Astrocyte (in vitro differentiated cells and primary cell): ENCODE measurements at regions not wholly inside any gene's neighbourhood (a gene's known extent, or its start where the extent isn't known, plus 50 kb on each side); places are given as distances from the start of the nearest gene placed in this dataset.

Source experiments
- DNase-seq: peaks from one replicate; pipeline ENCODE4 v3.0.0-alpha.2; 2010; ENCODE audit warnings: low read depth
- FAIRE-seq: peaks from 2 replicates; lab custom pipeline; 2011; peaks lifted over from hg19 to GRCh38; lab: Jason Lieb, UNC
- H2AFZ ChIP-seq: 2 replicates; pipeline ENCODE4 v1.6.0; 2012; ENCODE audit warnings: low read depth, low read length, inconsistent platforms
- H3K27ac ChIP-seq: 2 replicates; pipeline ENCODE4 v1.5.1; 2011; ENCODE audit warnings: low read depth, low read length, inconsistent platforms
- H3K27me3 ChIP-seq: 2 replicates; pipeline ENCODE4 v1.6.0; 2011; ENCODE audit warnings: low read length, inconsistent platforms; ENCODE audit not compliant: insufficient read depth
- H3K36me3 ChIP-seq: 2 replicates; pipeline ENCODE4 v1.5.1; 2011; ENCODE audit warnings: low read length, inconsistent platforms; ENCODE audit not compliant: insufficient read depth
- H3K4me1 ChIP-seq: 2 replicates; pipeline ENCODE4 v1.5.1; 2011; ENCODE audit warnings: low read length, inconsistent platforms; ENCODE audit not compliant: insufficient read depth
- H3K4me2 ChIP-seq: 2 replicates; pipeline ENCODE4 v1.6.0; 2012; ENCODE audit warnings: low read length, inconsistent platforms
- H3K4me3 ChIP-seq: 2 replicates; pipeline ENCODE4 v1.5.1; 2011; ENCODE audit warnings: low read depth, mild to moderate bottlenecking, low read length, inconsistent platforms; ENCODE audit not compliant: insufficient read depth
- H3K79me2 ChIP-seq: 2 replicates; pipeline ENCODE4 v1.6.0; 2012; ENCODE audit warnings: mild to moderate bottlenecking, low read length, inconsistent platforms; ENCODE audit not compliant: insufficient read depth
- H3K9ac ChIP-seq: 2 replicates; pipeline ENCODE4 v1.6.0; 2012; ENCODE audit warnings: mild to moderate bottlenecking, low read length, inconsistent platforms
- H3K9me3 ChIP-seq: 2 replicates; pipeline ENCODE4 v1.5.1; 2012; ENCODE audit warnings: low read depth, mild to moderate bottlenecking, low read length, inconsistent platforms; ENCODE audit not compliant: insufficient read depth
- H4K20me1 ChIP-seq: 2 replicates; pipeline ENCODE4 v1.6.0; 2012; ENCODE audit warnings: low read length, inconsistent platforms; ENCODE audit not compliant: insufficient read depth
- H3K27ac Mint-ChIP-seq: one replicate; pipeline ENCODE4 v1.8.0; 2021; ENCODE audit warnings: mild to moderate bottlenecking, mixed read lengths; ENCODE audit not compliant: unreplicated experiment
- H3K27me3 Mint-ChIP-seq: one replicate; pipeline ENCODE4 v1.8.0; 2021; ENCODE audit warnings: low read depth, mixed read lengths; ENCODE audit not compliant: unreplicated experiment
- H3K36me3 Mint-ChIP-seq: one replicate; pipeline ENCODE4 v1.8.0; 2021; ENCODE audit warnings: low read depth, mixed read lengths; ENCODE audit not compliant: unreplicated experiment
- H3K4me1 Mint-ChIP-seq: one replicate; pipeline ENCODE4 v1.8.0; 2021; ENCODE audit warnings: low read depth, mixed read lengths; ENCODE audit not compliant: unreplicated experiment
- H3K4me3 Mint-ChIP-seq: one replicate; pipeline ENCODE4 v1.8.0; 2021; ENCODE audit warnings: mild to moderate bottlenecking, moderate library complexity, mixed read lengths; ENCODE audit not compliant: unreplicated experiment
- H3K9me3 Mint-ChIP-seq: one replicate; pipeline ENCODE4 v1.8.0; 2021; ENCODE audit warnings: mild to moderate bottlenecking, mixed read lengths; ENCODE audit not compliant: unreplicated experiment
- CTCF ChIP-seq: IDR thresholded peaks from 2 replicates; pipeline ENCODE4 v1.5.1; 2011; ENCODE audit warnings: low read depth, mild to moderate bottlenecking, inconsistent platforms, low read length, moderate library complexity; ENCODE audit not compliant: insufficient read depth
- EZH2 ChIP-seq: IDR thresholded peaks from 2 replicates; pipeline ENCODE4 v1.6.1; 2012; ENCODE audit warnings: mild to moderate bottlenecking, low read length, inconsistent platforms; ENCODE audit not compliant: insufficient read depth

GRCh38 chr16:59543641-59544040 is 809.5 kb upstream of the GOT2 start:
- H3K79me2 ChIP-seq, result no peaks in the 10 kb centered on the region
- H2AFZ ChIP-seq, result no peak overlapping the region
- H3K9ac ChIP-seq, result no peak overlapping the region
- H3K27me3 Mint-ChIP-seq, result no peaks in the 10 kb centered on the region
- H3K4me2 ChIP-seq, result peak overlapping the region; percentile 51
- H3K4me1 ChIP-seq, result peaks cover 24% of the 10 kb centered on the region
- FAIRE-seq (peak; percentile 47), DNase-seq (peak; percentile 93)
- H3K36me3 Mint-ChIP-seq, result no peaks in the 10 kb centered on the region
- H3K27ac ChIP-seq, result peak overlapping the region; percentile 73
- no peaks in the 10 kb centered on the region for H4K20me1 ChIP-seq
- peaks cover 26% of the 10 kb centered on the region for H3K4me1 Mint-ChIP-seq
- no peak for TF ChIP-seq EZH2
- TF ChIP-seq CTCF, result no peak
- no peaks in the 10 kb centered on the region for H3K9me3 Mint-ChIP-seq
- no peaks in the 10 kb centered on the region for H3K9me3 ChIP-seq
- H3K27ac Mint-ChIP-seq, result peak overlapping the region; percentile 91
- no peak overlapping the region for H3K4me3 Mint-ChIP-seq
- H3K27me3 ChIP-seq, result no peaks in the 10 kb centered on the region
- no peaks in the 10 kb centered on the region for H3K36me3 ChIP-seq
- no peak overlapping the region for H3K4me3 ChIP-seq

GRCh38 chr16:59540621-59541020 is 806.5 kb upstream of the GOT2 start:
- H3K27ac Mint-ChIP-seq, result no peak overlapping the region
- peak overlapping the region; percentile 57 for H3K4me2 ChIP-seq
- no peaks in the 10 kb centered on the region for H3K27me3 Mint-ChIP-seq

More at GRCh38 chr16:59540621-59541020, 806.5 kb upstream of the GOT2 start:
- DNase-seq (peak; percentile 83), FAIRE-seq (no peak)
- Histone ChIP-seq H3K4me3 (no peak overlapping the region), H3K4me1 (peaks cover 24% of the 10 kb centered on the region), H4K20me1 (no peaks in the 10 kb centered on the region), H3K9me3 (no peaks in the 10 kb centered on the region), H3K9ac (no peak overlapping the region), H3K27me3 (no peaks in the 10 kb centered on the region), H3K27ac (peak overlapping the region; percentile 64), H3K79me2 (no peaks in the 10 kb centered on the region), H2AFZ (no peak overlapping the region), H3K36me3 (no peaks in the 10 kb centered on the region)
- no peak for TF ChIP-seq EZH2
- TF ChIP-seq CTCF, result no peak
- Mint-ChIP-seq H3K4me3 (no peak overlapping the region), H3K9me3 (peaks cover 3% of the 10 kb centered on the region), H3K36me3 (no peaks in the 10 kb centered on the region), H3K4me1 (peaks cover 26% of the 10 kb centered on the region)
